HG03460 (cell line): ENCODE measurements at regions not wholly inside any gene's neighbourhood (a gene's known extent, or its start where the extent isn't known, plus 50 kb on each side); places are given as distances from the start of the nearest gene placed in this dataset.

Experiments
- ATAC-seq: cut with Tn5 transposase; IDR thresholded peaks from one replicate; pipeline ENCODE4 v1.9.1; 2021; ENCODE audit not compliant: unreplicated experiment

DNA sequence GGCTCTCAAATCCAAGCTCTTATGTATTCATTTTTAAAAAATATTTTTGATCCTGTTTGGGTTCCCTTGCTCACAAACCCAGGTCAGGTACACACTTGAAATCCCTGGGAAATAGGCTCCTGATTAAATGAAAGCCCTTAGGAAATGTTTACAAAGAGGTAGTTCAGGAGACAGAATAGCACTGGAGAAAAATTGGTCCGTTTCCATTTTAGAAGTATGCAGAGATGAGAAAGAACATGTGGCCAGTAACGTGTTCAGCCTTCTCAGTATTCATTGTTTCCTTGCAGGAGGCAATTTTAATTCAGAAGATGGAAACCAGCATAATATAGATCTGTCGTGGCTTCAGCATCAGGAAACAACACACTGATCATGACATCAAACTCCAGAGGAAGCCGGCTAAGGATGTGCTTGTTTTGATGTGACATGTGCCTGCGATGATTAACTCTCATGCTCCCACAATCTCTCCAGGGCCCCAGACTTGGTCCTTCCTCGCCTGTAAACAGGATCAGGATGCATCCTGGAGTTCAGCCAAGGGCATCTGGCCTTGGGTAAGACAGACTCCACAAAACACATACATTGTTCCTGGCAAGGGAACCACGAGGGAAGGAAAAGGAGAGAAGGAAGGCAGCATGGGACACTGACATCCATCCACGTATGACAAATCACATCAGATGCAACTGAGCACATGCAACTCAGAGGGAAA, 350.5 kb upstream of the THBS1 start:
- no peak for ATAC-seq

DNA sequence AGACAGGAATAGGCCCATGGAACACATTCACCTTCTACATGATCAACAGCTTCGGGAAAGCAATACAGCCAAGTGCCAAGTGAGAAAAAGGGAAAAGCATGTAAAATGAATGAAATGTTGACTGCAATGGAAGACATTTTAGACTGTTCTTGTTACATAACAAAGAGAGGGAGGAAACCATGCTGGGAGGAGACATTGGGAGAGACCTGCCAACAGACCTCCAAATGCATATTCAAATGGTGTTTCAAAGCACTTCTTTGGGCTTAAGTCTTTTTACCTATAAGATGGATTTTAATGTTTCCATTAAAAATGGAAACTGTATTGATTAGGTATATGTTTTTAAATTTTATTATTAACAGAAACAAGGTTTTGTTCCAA, 350.0 kb upstream of the THBS1 start:
- ATAC-seq: no peak

- ATAC-seq: no peak
These were observed 348.4 kb upstream of the THBS1 start for GRCh38 chr15:39232512-39232911.

DNA sequence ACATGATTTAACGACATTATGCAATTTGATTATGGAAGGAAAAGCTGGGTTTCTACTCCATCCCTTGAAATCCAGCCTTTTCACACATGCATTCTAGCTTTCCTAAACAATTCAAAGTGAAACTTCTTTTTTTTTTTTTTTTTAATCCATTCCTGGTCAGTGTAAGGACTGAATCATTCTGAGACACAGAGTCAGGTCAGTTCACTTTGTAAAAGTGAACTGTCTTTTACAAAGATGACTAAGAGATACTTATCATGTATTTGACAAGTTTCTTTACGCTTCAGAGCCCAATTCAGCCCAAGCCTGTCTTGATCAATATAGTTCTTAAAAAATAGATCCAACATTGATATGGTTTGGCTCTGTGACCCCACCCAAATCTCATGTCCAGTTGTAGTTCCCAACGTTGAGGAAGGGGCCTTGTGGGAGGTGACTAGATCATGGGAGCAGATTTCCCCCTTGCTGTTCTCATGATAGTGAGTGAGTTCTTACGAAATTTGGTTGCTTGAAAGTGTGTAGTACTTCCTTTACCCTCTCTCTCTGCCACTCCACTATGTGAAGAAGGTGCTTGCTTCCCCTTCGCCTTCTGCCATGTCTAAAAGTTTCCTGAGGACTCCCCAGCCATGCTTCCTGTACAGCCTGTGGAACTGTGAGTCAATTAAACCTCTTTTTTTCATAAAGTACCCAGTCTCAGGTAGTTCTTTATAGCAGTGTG, 345.6 kb upstream of the THBS1 start:
- no peak for ATAC-seq

- no peak for ATAC-seq
These were observed 344.5 kb upstream of the THBS1 start for GRCh38 chr15:39236375-39236774.

- ATAC-seq: no peak
These were observed 342.4 kb upstream of the THBS1 start for GRCh38 chr15:39238443-39238842.

DNA sequence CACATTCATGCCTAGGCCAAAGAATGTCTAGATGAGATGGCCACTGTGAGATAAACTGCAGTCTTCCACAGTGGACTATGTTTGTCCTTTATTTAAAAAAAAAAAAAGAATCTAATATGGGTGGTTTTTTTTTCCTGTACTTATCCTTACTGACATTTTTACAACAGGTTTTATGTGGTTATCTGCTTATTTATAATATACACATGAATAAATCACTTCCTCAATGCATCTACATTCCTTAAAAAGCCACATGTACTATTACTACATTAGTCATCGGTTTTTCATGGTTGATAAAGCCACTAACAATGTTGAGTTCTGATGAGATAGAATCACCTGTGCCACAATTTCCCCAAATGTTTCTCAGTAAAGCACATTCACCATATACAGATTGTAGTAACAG, 341.3 kb upstream of the THBS1 start:
- no peak for ATAC-seq

GRCh38 chr15:39242345-39242744, 338.5 kb upstream of the THBS1 start:
- ATAC-seq: no peak

- ATAC-seq: no peak
These were observed 337.5 kb upstream of the THBS1 start for GRCh38 chr15:39243396-39243795.

DNA sequence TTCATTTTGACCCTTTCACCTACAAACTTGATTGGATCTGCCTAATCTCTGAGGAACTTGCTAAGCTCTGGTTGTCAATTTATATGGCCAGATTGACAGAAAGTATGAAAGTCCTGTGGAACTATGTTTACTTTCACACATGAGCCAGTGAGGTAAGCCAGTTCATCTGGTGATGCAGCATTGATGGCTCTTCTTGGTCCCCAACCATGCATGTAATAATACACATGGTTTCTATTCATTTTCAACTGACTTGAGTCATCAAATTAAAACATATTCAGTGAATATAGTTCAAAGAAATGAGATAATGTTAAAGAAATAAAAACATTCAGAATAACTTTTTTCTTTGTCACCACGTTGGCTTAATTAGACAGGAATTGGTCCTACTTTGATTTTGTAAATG, 336.1 kb upstream of the THBS1 start:
- ATAC-seq: no peak

DNA sequence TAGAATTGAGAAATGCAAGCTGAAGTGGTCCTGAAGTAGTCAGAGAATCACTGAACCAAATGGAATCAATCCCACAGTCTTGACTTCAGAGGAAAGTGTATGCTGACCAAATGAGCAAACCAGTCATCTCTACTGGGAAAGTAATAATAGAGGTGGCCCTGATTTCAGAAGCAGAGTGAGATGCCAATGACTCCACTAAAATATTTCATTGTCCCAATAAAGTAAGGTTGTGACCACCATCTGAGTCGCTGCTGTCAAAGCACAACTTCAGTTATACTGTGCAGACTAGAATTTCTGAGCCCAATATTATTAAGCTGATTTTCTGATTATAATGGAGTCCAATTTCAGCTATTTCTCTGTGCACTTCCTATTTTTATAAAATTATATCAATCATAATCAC, 334.4 kb upstream of the THBS1 start:
- no peak for ATAC-seq

- ATAC-seq: no peak
These were observed 333.3 kb upstream of the THBS1 start for GRCh38 chr15:39247574-39247973.

GRCh38 chr15:39248204-39248603, 332.7 kb upstream of the THBS1 start:
- ATAC-seq: no peak

DNA sequence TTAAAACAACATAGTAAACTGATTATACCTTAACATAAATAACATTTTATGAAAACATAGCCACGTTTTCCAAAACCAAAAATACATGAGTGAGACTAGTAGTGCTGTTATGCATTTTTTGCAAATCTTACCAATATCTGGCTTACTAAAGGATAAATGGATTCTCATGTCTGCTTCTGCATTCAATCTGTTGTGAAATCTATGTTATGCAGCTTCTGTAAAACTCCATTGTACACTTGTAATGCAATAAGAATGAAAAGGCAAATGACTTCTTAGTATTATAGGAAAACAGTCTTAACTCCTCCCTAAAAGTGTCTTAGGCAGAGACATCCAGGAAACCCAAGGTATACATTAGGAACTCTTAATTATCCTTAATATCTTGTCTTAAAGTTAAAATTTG, 330.9 kb upstream of the THBS1 start:
- ATAC-seq: no peak

DNA sequence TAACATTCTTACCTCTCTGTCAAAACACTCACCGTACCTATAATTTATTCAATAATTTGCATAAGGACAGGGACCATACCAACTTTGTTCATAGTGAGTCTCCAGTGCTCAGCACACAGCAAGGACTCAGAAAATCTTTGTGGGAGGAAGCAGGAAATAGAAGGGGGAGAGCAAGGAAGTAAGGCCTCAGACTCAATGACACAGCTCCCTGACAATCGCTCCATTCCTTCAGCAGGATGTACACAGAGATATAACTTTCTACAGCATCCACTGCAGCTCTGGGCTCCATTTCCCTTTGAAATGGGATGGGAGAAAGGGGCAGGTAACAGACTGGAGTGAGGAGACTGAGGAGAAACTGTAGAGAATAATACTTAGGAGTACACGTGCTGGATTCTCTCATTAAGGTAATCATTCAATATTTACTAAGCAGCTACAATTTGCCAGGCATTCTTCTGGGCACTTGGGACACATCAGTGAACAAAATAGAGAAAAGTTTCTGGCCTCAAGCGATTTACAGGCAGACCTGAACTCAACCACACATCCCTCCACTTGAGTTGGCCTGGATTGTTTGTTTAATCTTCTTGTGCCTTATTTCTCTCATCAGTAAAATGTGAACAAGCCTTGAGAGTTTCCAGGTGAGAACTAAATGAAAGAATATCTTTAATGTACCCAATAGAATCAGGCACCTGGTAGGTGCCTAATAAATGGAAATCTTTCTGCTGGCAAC, 330.3 kb upstream of the THBS1 start:
- ATAC-seq: no peak

DNA sequence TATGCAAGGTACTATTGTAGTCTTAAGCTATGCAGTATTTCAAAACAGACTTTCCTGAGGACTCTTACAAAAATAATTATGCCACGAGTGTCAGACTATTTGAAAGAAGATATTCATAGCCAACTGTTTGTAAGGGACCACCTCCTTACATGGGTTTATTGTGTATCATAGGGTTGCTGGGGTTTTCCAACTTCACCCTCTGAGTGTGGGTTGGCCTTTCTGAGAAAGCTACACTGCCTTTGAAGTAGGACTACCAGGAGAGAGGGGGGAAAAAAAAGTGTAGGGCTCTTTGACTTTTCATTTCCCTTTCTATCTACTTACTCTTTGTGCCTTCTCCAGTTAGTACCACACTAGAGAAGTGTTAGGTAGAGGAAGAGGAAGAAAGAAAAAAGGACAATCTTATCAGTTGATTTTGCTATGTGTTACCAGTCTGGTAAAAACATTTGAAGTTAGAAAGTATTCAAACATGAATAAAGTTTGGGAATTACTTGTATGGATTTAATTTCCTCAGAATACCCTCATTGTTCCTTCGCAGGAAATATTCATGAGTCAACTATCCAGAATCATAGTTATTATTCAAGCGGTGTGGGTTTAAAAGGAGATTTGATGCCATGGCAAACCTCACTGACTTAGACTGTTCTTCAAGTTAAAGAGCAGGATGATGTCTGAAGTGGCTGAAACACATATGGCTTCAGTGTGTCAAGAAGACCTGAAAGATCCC, 329.3 kb upstream of the THBS1 start:
- no peak for ATAC-seq

DNA sequence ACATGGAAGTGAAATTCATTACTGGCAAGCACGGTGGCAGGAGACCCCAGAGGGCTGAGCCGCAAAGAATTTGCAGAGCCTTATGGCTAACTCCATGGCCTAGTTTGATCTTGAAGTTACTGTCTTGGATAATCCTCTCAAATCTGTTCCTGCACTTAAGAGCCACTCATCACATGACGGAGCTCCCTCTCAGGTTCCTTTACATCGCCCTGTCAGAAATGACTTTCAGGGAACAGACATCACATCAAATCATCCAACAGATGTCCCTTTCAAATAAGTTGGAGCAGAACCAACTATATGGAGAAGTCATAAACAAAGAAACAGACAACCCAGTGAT, 328.8 kb upstream of the THBS1 start:
- no peak for ATAC-seq

DNA sequence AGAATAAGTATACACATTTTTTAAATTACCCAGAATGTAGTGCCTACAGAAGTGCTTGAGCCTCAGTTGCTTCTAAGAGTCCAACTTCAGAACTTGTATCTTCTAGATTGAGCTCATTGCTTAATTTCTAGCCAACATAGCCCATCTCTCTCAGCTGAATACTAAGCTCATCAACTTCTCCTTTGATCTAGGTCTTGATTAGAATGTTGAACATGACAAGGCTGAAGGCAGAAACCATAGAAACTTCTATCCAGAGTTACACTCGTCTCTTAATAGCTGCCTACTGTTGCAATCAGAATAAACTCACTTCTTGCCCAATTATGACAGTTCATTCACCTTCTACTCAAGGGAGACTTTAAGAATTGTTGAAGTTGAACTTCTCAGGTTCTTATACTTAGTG, 327.3 kb upstream of the THBS1 start:
- ATAC-seq: no peak

- ATAC-seq: no peak
These were observed 326.7 kb upstream of the THBS1 start for GRCh38 chr15:39254181-39254580.

GRCh38 chr15:39255760-39256159, 325.1 kb upstream of the THBS1 start:
- ATAC-seq: no peak

DNA sequence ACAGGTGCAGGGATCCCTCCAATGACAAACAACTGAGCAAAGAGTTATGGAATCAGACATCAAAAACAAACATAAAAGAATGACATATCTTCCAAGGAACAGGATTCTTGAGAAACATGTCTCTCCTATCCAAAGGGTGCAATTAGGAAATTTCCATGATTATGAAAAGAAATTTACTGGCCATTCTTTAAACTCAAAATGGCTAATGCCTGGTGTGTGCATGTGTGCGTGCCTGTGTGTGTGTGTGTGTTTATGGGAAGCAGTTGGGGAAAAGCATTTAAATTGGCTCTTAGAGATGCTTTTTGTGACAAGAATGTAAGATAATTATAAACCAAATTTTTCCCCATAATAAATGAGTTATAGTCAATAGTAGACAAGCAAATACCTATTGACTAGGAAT, 320.5 kb upstream of the THBS1 start:
- ATAC-seq: no peak

GRCh38 chr15:39260791-39261190, 320.1 kb upstream of the THBS1 start:
- no peak for ATAC-seq
